Neuronal stem cell (in vitro differentiated cells): ENCODE measurements at regions not wholly inside any gene's neighbourhood (a gene's known extent, or its start where the extent isn't known, plus 50 kb on each side); places are given as distances from the start of the nearest gene placed in this dataset.

Experiments
- DNase-seq: peaks from one replicate; pipeline ENCODE4 v3.0.0-alpha.2; 2013; ENCODE audit warnings: low spot score
- H2AFZ ChIP-seq: one replicate; pipeline ENCODE4 v1.6.1; 2013; ENCODE audit warnings: mild to moderate bottlenecking, low read length, inconsistent platforms
- H2AK5ac ChIP-seq: 2 replicates; pipeline ENCODE4 v1.6.1; 2013; ENCODE audit warnings: low read depth, mild to moderate bottlenecking, inconsistent platforms, low read length, moderate library complexity, mixed read lengths
- H2BK120ac ChIP-seq: 2 replicates; pipeline ENCODE4 v1.6.1; 2013; ENCODE audit warnings: low read depth, mild to moderate bottlenecking, inconsistent platforms, low read length, moderate library complexity, mixed read lengths
- H2BK12ac ChIP-seq: one replicate; pipeline ENCODE4 v1.6.1; 2013; ENCODE audit warnings: low read length, inconsistent platforms
- H2BK15ac ChIP-seq: 2 replicates; pipeline ENCODE4 v1.6.1; 2013; ENCODE audit warnings: mild to moderate bottlenecking, low read length, inconsistent platforms, mixed read lengths
- H2BK5ac ChIP-seq: one replicate; pipeline ENCODE4 v1.6.1; 2013; ENCODE audit warnings: inconsistent platforms, mild to moderate bottlenecking, low read length, moderate library complexity
- H3K14ac ChIP-seq: one replicate; pipeline ENCODE4 v1.6.1; 2013; ENCODE audit warnings: low read length, inconsistent platforms
- H3K18ac ChIP-seq: 2 replicates; pipeline ENCODE4 v1.6.1; 2013; ENCODE audit warnings: low read length, inconsistent platforms
- H3K23ac ChIP-seq: 2 replicates; pipeline ENCODE4 v1.6.1; 2013; ENCODE audit warnings: low read depth, mild to moderate bottlenecking, mixed read lengths, low read length, inconsistent platforms; ENCODE audit not compliant: poor library complexity
- H3K27ac ChIP-seq: replicated peaks from 3 replicates; pipeline ENCODE4 v1.5.1; 2013; ENCODE audit warnings: low read length, inconsistent platforms
- H3K27me3 ChIP-seq, 3 experiments: 2 replicates each; pipeline ENCODE4 v1.6.1; 2013; ENCODE audit warnings: low read length in 3 of 3, mild to moderate bottlenecking in 2 of 3, inconsistent platforms in 1 of 3, low read depth in 1 of 3, mixed read lengths in 1 of 3, moderate library complexity in 1 of 3; ENCODE audit not compliant: control insufficient read depth in 3 of 3, insufficient read depth in 3 of 3
- H3K36me3 ChIP-seq, 2 donors: replicated peaks in 1 of 2; 2 replicates each; pipeline ENCODE4 v1.6.1; 2013; ENCODE audit warnings: low read length in 2 of 2; ENCODE audit not compliant: control insufficient read depth in 2 of 2, insufficient read depth in 2 of 2
- H3K4ac ChIP-seq: 2 replicates; pipeline ENCODE4 v1.6.1; 2013; ENCODE audit warnings: inconsistent platforms, mild to moderate bottlenecking, low read length, moderate library complexity
- H3K4me1 ChIP-seq, 2 donors: 1 replicate in 1 of 2; 2 replicates in 1 of 2; pipeline ENCODE4 v1.6.1; 2013; ENCODE audit warnings: low read length in 2 of 2, low read depth in 1 of 2; ENCODE audit not compliant: control insufficient read depth in 2 of 2, insufficient read depth in 1 of 2
- H3K4me2 ChIP-seq: one replicate; pipeline ENCODE4 v1.6.1; 2013; ENCODE audit warnings: mild to moderate bottlenecking, low read length, inconsistent platforms; ENCODE audit not compliant: insufficient read depth, poor library complexity, severe bottlenecking
- H3K4me3 ChIP-seq, 2 donors: 2 replicates each; pipeline ENCODE4 v1.5.1; 2013; ENCODE audit warnings: low read length in 2 of 2, mild to moderate bottlenecking in 2 of 2, inconsistent platforms in 1 of 2, moderate library complexity in 1 of 2
- H3K79me1 ChIP-seq: one replicate; pipeline ENCODE4 v1.6.1; 2013; ENCODE audit warnings: low read depth, mild to moderate bottlenecking, inconsistent platforms, low read length, moderate library complexity
- H3K9ac ChIP-seq: one replicate; pipeline ENCODE4 v1.6.1; 2013; ENCODE audit warnings: mild to moderate bottlenecking, low read depth, low read length, inconsistent platforms; ENCODE audit not compliant: poor library complexity
- H3K9me3 ChIP-seq, 2 donors: replicated peaks in 1 of 2; 2 replicates each; pipeline versions ENCODE3 to v1.6.1; 2013; ENCODE audit warnings: low read length in 2 of 2, mild to moderate bottlenecking in 2 of 2, inconsistent platforms in 1 of 2, low read depth in 1 of 2, mixed read lengths in 1 of 2, moderate library complexity in 1 of 2; ENCODE audit not compliant: control insufficient read depth in 2 of 2, insufficient read depth in 1 of 2
- H4K8ac ChIP-seq: one replicate; pipeline ENCODE4 v1.6.1; 2013; ENCODE audit warnings: low read depth, mild to moderate bottlenecking, inconsistent platforms, low read length, moderate library complexity
- H4K91ac ChIP-seq: one replicate; pipeline ENCODE4 v1.6.1; 2013; ENCODE audit warnings: low read length, low read depth, mild to moderate bottlenecking, inconsistent platforms; ENCODE audit not compliant: poor library complexity
- WGBS, 2 donors: extraction: QIAGEN DNeasy Blood & Tissue Kit; methylation state at CpG; one replicate each; pipeline ENCODE4 v1.1.7; 2013; ENCODE audit warnings: missing lambda C conversion rate in 2 of 2, mixed read lengths in 1 of 2; ENCODE audit not compliant: insufficient read length in 2 of 2, insufficient replicate concordance in 1 of 2; ENCODE audit errors: extremely low coverage in 2 of 2; 5-methylcytosine and 5-hydroxymethylcytosine counted together

- Histone ChIP-seq H2BK120ac (no peak overlapping the region), H4K8ac (no peak overlapping the region), H3K9me3 (no peaks in the 10 kb centered on the region), H3K4me3 (no peak overlapping the region), H3K27me3 (no peaks in the 10 kb centered on the region), H2BK5ac (no peak overlapping the region), H3K18ac (no peak overlapping the region), H2AK5ac (no peak overlapping the region), H4K91ac (no peak overlapping the region), H2BK12ac (no peak overlapping the region), H3K14ac (no peak overlapping the region), H2AFZ (no peak overlapping the region), H3K36me3 (no peaks in the 10 kb centered on the region), H3K23ac (no peak overlapping the region), H3K9ac (no peak overlapping the region), H3K4me2 (no peak overlapping the region), H3K4me1 (peaks cover 0 to 3% of the 10 kb centered on the region in 2 donors), H3K4ac (no peak overlapping the region), H3K79me1 (no peaks in the 10 kb centered on the region), H2BK15ac (no peak overlapping the region), H3K27ac (no peak overlapping the region)
- no peak for DNase-seq
Observed at GRCh38 chr11:41895081-41895480, 435.6 kb upstream of the LRRC4C start.

DNA sequence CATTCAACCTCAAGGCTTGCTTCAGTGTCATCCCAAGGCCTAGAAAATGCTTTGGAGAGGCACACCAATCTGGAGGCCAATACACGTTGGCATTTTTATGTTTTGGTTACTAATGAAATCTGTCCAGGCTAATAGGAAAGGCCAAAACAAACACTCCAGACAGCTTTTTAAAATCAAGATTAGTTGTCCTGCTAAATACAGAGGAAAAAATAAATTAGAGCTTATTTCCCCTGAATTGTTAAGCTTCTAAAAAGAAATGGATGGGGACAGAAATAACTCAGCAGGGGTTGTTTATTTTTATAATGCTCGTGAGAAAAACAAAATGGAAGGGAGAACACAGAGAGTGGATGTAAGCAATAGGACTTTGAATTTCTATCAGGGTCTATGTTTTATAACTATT, 438.5 kb upstream of the LRRC4C start:
- Histone ChIP-seq H3K36me3 (no peaks in the 10 kb centered on the region), H3K9me3 (peaks cover 0 to 7% of the 10 kb centered on the region in 2 donors), H3K9ac (no peak overlapping the region), H3K4me1 (peaks cover 0 to 3% of the 10 kb centered on the region in 2 donors), H3K4me3 (no peak overlapping the region), H2BK120ac (no peak overlapping the region), H2BK5ac (no peak overlapping the region), H3K4ac (no peak overlapping the region), H3K27me3 (no peaks in the 10 kb centered on the region), H4K8ac (no peak overlapping the region), H3K27ac (no peak overlapping the region), H3K18ac (no peak overlapping the region), H4K91ac (no peak overlapping the region), H2BK15ac (no peak overlapping the region), H3K14ac (no peak overlapping the region), H3K79me1 (no peaks in the 10 kb centered on the region), H2BK12ac (no peak overlapping the region), H3K4me2 (no peak overlapping the region), H2AK5ac (no peak overlapping the region), H3K23ac (no peak overlapping the region), H2AFZ (no peak overlapping the region)
- no CpG with 5 or more reads among the region's 2 CpGs for WGBS, 2 donors
- no peak for DNase-seq

DNA sequence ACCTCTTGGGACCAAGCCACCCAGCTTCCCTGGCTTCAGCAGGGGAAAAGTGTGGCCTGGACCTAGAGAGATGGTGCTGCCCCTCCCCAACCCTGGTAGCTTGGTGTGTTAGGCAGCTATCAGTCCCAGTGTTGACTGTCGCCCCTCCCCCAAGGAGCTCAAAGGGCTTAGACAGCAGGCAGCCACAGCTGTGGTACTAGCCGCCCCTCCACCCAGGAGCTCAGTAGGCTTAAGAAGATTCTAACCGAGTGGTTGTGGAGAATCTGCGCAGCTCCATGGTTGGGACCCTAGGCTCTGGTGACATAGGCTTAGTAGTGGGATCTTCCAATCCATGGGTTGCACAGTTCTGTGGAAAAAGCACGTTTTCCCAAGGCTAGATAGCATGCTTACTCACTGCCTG, 458.4 kb upstream of the LRRC4C start:
- Histone ChIP-seq H4K8ac (peak overlapping the region; percentile 76), H3K23ac (no peak overlapping the region), H3K18ac (peak overlapping the region; percentile 35), H3K14ac (no peak overlapping the region), H3K4ac (no peak overlapping the region), H2BK12ac (no peak overlapping the region), H3K79me1 (no peaks in the 10 kb centered on the region), H2BK5ac (no peak overlapping the region), H3K9ac (no peak overlapping the region), H2BK120ac (no peak overlapping the region), H3K9me3 (peaks cover 0 to 3% of the 10 kb centered on the region in 2 donors), H3K4me3 (no peak overlapping the region), H3K4me2 (no peak overlapping the region), H2AFZ (no peak overlapping the region), H3K4me1 (peaks cover 0 to 6% of the 10 kb centered on the region in 2 donors), H3K27ac (no peak overlapping the region), H2AK5ac (peak overlapping the region; percentile 38), H4K91ac (no peak overlapping the region), H3K36me3 (no peaks in the 10 kb centered on the region), H2BK15ac (peak overlapping the region; percentile 69), H3K27me3 (no peaks in the 10 kb centered on the region)
- no CpG with 5 or more reads among the region's 5 CpGs for WGBS, 2 donors
- DNase-seq = no peak

DNA sequence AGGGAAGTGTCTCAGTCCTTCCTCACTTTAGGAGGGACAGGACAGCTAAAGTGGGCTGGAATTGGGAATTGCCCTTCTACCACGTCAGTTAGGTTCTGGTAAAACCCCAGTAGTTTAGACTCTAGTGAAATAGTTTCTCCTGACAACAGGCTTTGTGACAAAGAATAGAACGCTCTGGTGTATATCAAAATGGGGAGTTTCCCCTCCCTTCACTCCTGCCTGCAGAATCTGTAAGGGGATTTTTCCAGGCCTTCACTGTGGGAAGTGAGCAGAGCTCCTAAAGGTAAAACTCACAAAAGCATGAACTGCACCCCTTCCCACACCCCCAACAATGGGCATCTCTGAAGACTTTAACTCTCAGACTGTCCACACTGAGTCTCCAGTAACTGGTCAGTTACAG, 460.9 kb upstream of the LRRC4C start:
- H3K23ac ChIP-seq = no peak overlapping the region
- DNase-seq = no peak
- H3K14ac ChIP-seq = no peak overlapping the region
- no peak overlapping the region for H2AFZ ChIP-seq
- no peak overlapping the region for H2BK15ac ChIP-seq
- H3K4ac ChIP-seq = no peak overlapping the region
- H3K4me3 ChIP-seq = no peak overlapping the region
- no peak overlapping the region for H2BK120ac ChIP-seq
- H3K9ac ChIP-seq = no peak overlapping the region
- no CpG with 5 or more reads among the region's 2 CpGs for WGBS, 2 donors
- no peak overlapping the region for H2AK5ac ChIP-seq
- no peak overlapping the region for H2BK12ac ChIP-seq
- H3K27ac ChIP-seq = no peak overlapping the region
- no peaks in the 10 kb centered on the region for H3K27me3 ChIP-seq
- no peaks in the 10 kb centered on the region for H3K79me1 ChIP-seq
- H2BK5ac ChIP-seq = no peak overlapping the region
- H3K4me1 ChIP-seq = peaks cover 0 to 6% of the 10 kb centered on the region in 2 donors
- peaks cover 0 to 3% of the 10 kb centered on the region in 2 donors for H3K9me3 ChIP-seq
- H4K91ac ChIP-seq = no peak overlapping the region
- H3K4me2 ChIP-seq = no peak overlapping the region
- no peak overlapping the region for H3K18ac ChIP-seq
- no peak overlapping the region for H4K8ac ChIP-seq
- H3K36me3 ChIP-seq = no peaks in the 10 kb centered on the region
